Endothelial cell of umbilical vein (primary cell): ENCODE measurements at regions not wholly inside any gene's neighbourhood (a gene's known extent, or its start where the extent isn't known, plus 50 kb on each side); places are given as distances from the start of the nearest gene placed in this dataset.

Experiments
- BruUV-seq: library from RNA; stranded (reverse); fragments of 400-500 nt; replicated peaks from 2 replicates; lab custom pipeline; 2021; lab: Mats Ljungman, UMichigan
- CTCF ChIA-PET: fragments of 300-600, 350-600 bp; sonication (Branson Sonifier 250); formaldehyde crosslinking; loops from one replicate; lab custom pipeline; 2021; ENCODE audit warnings: antibody characterized with exemption, inconsistent platforms; lab: Charles Lee
- POLR2A ChIA-PET: fragments of 300-600, 350-600 bp; sonication (Branson Sonifier 250); formaldehyde crosslinking; loops from one replicate; lab custom pipeline; 2021; ENCODE audit warnings: antibody characterized with exemption, inconsistent platforms; lab: Charles Lee
- DNase-seq: peaks from one replicate; pipeline ENCODE4 v3.0.0-alpha.2; 2011; ENCODE audit warnings: low read depth, low spot score
- FAIRE-seq: peaks from 2 replicates; lab custom pipeline; 2011; peaks lifted over from hg19 to GRCh38; lab: Jason Lieb, UNC
- H2AFZ ChIP-seq: 2 replicates; pipeline ENCODE4 v1.6.0; 2012; ENCODE audit warnings: low read depth, low read length, control low read depth, inconsistent platforms
- H3K27ac ChIP-seq: 2 replicates; pipeline ENCODE4 v1.5.1; 2011; ENCODE audit warnings: low read depth, mild to moderate bottlenecking, control low read depth, low read length, moderate library complexity; ENCODE audit not compliant: insufficient read depth
- H3K27me3 ChIP-seq, 2 experiments: 2 replicates each; pipeline versions ENCODE4 v1.6.0 to v1.6.1; 2011; ENCODE audit warnings: low read length in 2 of 2, mixed read lengths in 1 of 2; ENCODE audit not compliant: control insufficient read depth in 2 of 2, insufficient read depth in 2 of 2
- H3K36me3 ChIP-seq, 2 experiments: 2 replicates in 1 of 2; 3 replicates in 1 of 2; pipeline ENCODE4 v1.5.1; 2011; ENCODE audit warnings: low read length in 2 of 2, mild to moderate bottlenecking in 1 of 2, moderate library complexity in 1 of 2; ENCODE audit not compliant: control insufficient read depth in 2 of 2, insufficient read depth in 2 of 2; ENCODE audit errors: extremely low read depth in 1 of 2
- H3K4me1 ChIP-seq: 3 replicates; pipeline ENCODE4 v1.5.1; 2011; ENCODE audit warnings: mild to moderate bottlenecking, low read length; ENCODE audit not compliant: control insufficient read depth, insufficient read depth; ENCODE audit errors: extremely low read depth
- H3K4me2 ChIP-seq: 2 replicates; pipeline ENCODE4 v1.6.1; 2011; ENCODE audit warnings: low read length, control low read depth, mixed read lengths; ENCODE audit not compliant: insufficient read depth
- H3K4me3 ChIP-seq, 3 experiments: fragments of 200-600 bp in 1 of 3; sonication (generic), shearing (Covaris generic) in 1 of 3; replicated peaks in 1 of 3; 2 replicates each; pipeline ENCODE4 v1.5.1; 2011 to 2016; ENCODE audit warnings: control low read depth in 3 of 3, low read length in 3 of 3, mild to moderate bottlenecking in 2 of 3, inconsistent platforms in 1 of 3, low read depth in 1 of 3, moderate library complexity in 1 of 3; ENCODE audit not compliant: insufficient read depth in 1 of 3
- H3K79me2 ChIP-seq: 2 replicates; pipeline ENCODE4 v1.6.0; 2012; ENCODE audit warnings: low read length, inconsistent platforms; ENCODE audit not compliant: control insufficient read depth, insufficient read depth
- H3K9ac ChIP-seq: replicated peaks from 2 replicates; pipeline ENCODE3; 2011; ENCODE audit warnings: low read length, control low read depth; ENCODE audit not compliant: insufficient read depth; ENCODE audit errors: extremely low read depth
- H3K9me1 ChIP-seq: replicated peaks from 3 replicates; pipeline ENCODE4 v1.6.0; 2011; ENCODE audit warnings: mild to moderate bottlenecking, low read length; ENCODE audit not compliant: control insufficient read depth, insufficient read depth; ENCODE audit errors: extremely low read depth
- H3K9me3 ChIP-seq: replicated peaks from 2 replicates; pipeline ENCODE4 v1.5.1; 2012; ENCODE audit warnings: low read length, inconsistent platforms; ENCODE audit not compliant: control insufficient read depth, insufficient read depth
- H4K20me1 ChIP-seq: replicated peaks from 2 replicates; pipeline ENCODE3; 2011; ENCODE audit warnings: mild to moderate bottlenecking, low read length; ENCODE audit not compliant: control insufficient read depth, insufficient read depth; ENCODE audit errors: extremely low read depth
- EZH2 ChIP-seq: IDR thresholded peaks from 2 replicates; pipeline ENCODE4 v1.6.1; 2012; ENCODE audit warnings: borderline replicate concordance, low read depth, mild to moderate bottlenecking, moderate library complexity, low read length, inconsistent platforms; ENCODE audit not compliant: severe bottlenecking
- FOS ChIP-seq: IDR thresholded peaks from 2 replicates; pipeline ENCODE4 v1.6.1; 2011; ENCODE audit warnings: mild to moderate bottlenecking, low read length, moderate library complexity, borderline replicate concordance; ENCODE audit not compliant: insufficient read depth
- GATA2 ChIP-seq: IDR thresholded peaks from 2 replicates; pipeline ENCODE4 v1.7.0; 2011; ENCODE audit warnings: low read depth, mild to moderate bottlenecking, moderate library complexity, mixed read lengths, low read length; ENCODE audit not compliant: insufficient read length, insufficient read depth
- JUN ChIP-seq: IDR thresholded peaks from 2 replicates; pipeline ENCODE4 v1.6.1; 2011; ENCODE audit warnings: borderline replicate concordance, low read depth; ENCODE audit not compliant: insufficient read length, insufficient read depth
- MYC ChIP-seq: IDR thresholded peaks from one replicate; pipeline ENCODE4 v1.6.1; 2011; ENCODE audit warnings: mild to moderate bottlenecking, low read depth, low read length
- POLR2A ChIP-seq: IDR thresholded peaks from 2 replicates; pipeline ENCODE4 v1.6.1; 2012; ENCODE audit warnings: low read depth, mild to moderate bottlenecking, control low read depth, low read length
- POLR2AphosphoS5 ChIP-seq: IDR thresholded peaks from 2 replicates; pipeline ENCODE4 v1.6.1; 2012; ENCODE audit warnings: low read depth, mild to moderate bottlenecking, control low read depth, low read length, moderate library complexity; ENCODE audit not compliant: insufficient read depth
- dilution Hi-C: fragments of 300-500 bp; cut with MboI; formaldehyde crosslinking; loops from one replicate; pipeline ENCODE4 v1.15.0; 2019; ENCODE audit warnings: low sequenced_read_pairs; ENCODE audit not compliant: extremely low pct_ligation_motif_present
- intact Hi-C: fragments of 100-400 bp; cut with micrococcal nuclease; formaldehyde crosslinking; loops from one replicate; pipeline ENCODE4 v1.10.0; 2022
- TF ChIP-seq, protein P1 (sequence below): IDR thresholded peaks from 2 replicates; pipeline ENCODE4 v1.6.1; 2011; ENCODE audit not compliant: insufficient read depth, insufficient read length
- TF ChIP-seq, protein P2 (sequence below), 2 donors: IDR thresholded peaks; 1 replicate in 1 of 2; 2 replicates in 1 of 2; pipeline ENCODE4 v1.5.1; 2011; ENCODE audit warnings: low read length in 2 of 2, mild to moderate bottlenecking in 2 of 2, moderate library complexity in 2 of 2, control low read depth in 1 of 2, inconsistent platforms in 1 of 2, low read depth in 1 of 2; ENCODE audit not compliant: insufficient read depth in 1 of 2; ENCODE audit errors: extremely low read depth in 1 of 2

GRCh38 chr5:36526537-36526936, 79.9 kb upstream of the SLC1A3 start:
- no peaks in the 10 kb centered on the region for H4K20me1 ChIP-seq
- intact Hi-C loops (no loop called here), dilution Hi-C loops (no loop called here)
- H3K9ac ChIP-seq: no peak overlapping the region
- H3K79me2 ChIP-seq: no peaks in the 10 kb centered on the region
- H3K4me3 ChIP-seq: no peak overlapping the region
- no peak overlapping the region for H3K27ac ChIP-seq
- no peak for FAIRE-seq
- no peaks in the 10 kb centered on the region for H3K9me3 ChIP-seq
- H3K27me3 ChIP-seq: no peaks in the 10 kb centered on the region
- ChIA-PET POLR2A (no interaction called here), CTCF (no interaction called here)
- H3K4me1 ChIP-seq: no peaks in the 10 kb centered on the region
- no peaks in the 10 kb centered on the region for H3K36me3 ChIP-seq
- H2AFZ ChIP-seq: no peak overlapping the region
- no peak for DNase-seq
- no peak overlapping the region for H3K4me2 ChIP-seq
- no peaks in the 10 kb centered on the region for H3K9me1 ChIP-seq
- TF ChIP-seq POLR2AphosphoS5 (no peak), FOS (no peak), GATA2 (no peak), EZH2 (no peak), JUN (no peak), POLR2A (no peak), MYC (no peak)
- TF ChIP-seq, protein P1, sequence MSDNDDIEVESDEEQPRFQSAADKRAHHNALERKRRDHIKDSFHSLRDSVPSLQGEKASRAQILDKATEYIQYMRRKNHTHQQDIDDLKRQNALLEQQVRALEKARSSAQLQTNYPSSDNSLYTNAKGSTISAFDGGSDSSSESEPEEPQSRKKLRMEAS: no peak
- TF ChIP-seq, protein P2, sequence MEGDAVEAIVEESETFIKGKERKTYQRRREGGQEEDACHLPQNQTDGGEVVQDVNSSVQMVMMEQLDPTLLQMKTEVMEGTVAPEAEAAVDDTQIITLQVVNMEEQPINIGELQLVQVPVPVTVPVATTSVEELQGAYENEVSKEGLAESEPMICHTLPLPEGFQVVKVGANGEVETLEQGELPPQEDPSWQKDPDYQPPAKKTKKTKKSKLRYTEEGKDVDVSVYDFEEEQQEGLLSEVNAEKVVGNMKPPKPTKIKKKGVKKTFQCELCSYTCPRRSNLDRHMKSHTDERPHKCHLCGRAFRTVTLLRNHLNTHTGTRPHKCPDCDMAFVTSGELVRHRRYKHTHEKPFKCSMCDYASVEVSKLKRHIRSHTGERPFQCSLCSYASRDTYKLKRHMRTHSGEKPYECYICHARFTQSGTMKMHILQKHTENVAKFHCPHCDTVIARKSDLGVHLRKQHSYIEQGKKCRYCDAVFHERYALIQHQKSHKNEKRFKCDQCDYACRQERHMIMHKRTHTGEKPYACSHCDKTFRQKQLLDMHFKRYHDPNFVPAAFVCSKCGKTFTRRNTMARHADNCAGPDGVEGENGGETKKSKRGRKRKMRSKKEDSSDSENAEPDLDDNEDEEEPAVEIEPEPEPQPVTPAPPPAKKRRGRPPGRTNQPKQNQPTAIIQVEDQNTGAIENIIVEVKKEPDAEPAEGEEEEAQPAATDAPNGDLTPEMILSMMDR (IDR thresholded peaks at IDR 0.05; ENCODE audit: extremely low read depth in 1 of 2, insufficient read depth in 1 of 2, low read depth in 1 of 2, low read length in 2 of 2): no peak
- no TSS peak for BruUV-seq
